GM12892 (cell line): ENCODE measurements at regions not wholly inside any gene's neighbourhood (a gene's known extent, or its start where the extent isn't known, plus 50 kb on each side); places are given as distances from the start of the nearest gene placed in this dataset.

Source experiments
- DNase-seq: peaks from one replicate; pipeline ENCODE4 v3.0.0; 2011; ENCODE audit not compliant: insufficient read length
- FAIRE-seq: peaks from 2 replicates; lab custom pipeline; 2011; peaks lifted over from hg19 to GRCh38; lab: Jason Lieb, UNC
- POLR2A ChIP-seq: IDR thresholded peaks from 2 replicates; pipeline ENCODE4 v1.6.1; 2011; ENCODE audit warnings: low read depth, low read length, control low read depth
- POLR2AphosphoS5 ChIP-seq: IDR thresholded peaks from 2 replicates; pipeline ENCODE4 v1.6.1; 2011; ENCODE audit warnings: low read depth, low read length, control low read depth
- TAF1 ChIP-seq: IDR thresholded peaks from 2 replicates; pipeline ENCODE4 v1.6.1; 2011; ENCODE audit warnings: low read depth, mild to moderate bottlenecking, control low read depth, low read length, borderline replicate concordance

GRCh38 chr5:92380069-92380770 is 997.1 kb upstream of the ARRDC3 start:
- no peak for TF ChIP-seq POLR2A
- TF ChIP-seq POLR2AphosphoS5 = no peak
- no peak for TF ChIP-seq TAF1
- DNase-seq = no peak
- FAIRE-seq = no peak

- no peak for FAIRE-seq
- no peak for TF ChIP-seq POLR2AphosphoS5
- TF ChIP-seq TAF1 = no peak
- TF ChIP-seq POLR2A = no peak
- no peak for DNase-seq
Observed at GRCh38 chr5:92378966-92379611, 996.0 kb upstream of the ARRDC3 start.

- DNase-seq = no peak
- TF ChIP-seq POLR2A (no peak), POLR2AphosphoS5 (no peak), TAF1 (no peak)
- FAIRE-seq = no peak
Observed at GRCh38 chr5:92374859-92375258, 991.7 kb upstream of the ARRDC3 start.

GRCh38 chr5:92372766-92373165 is 989.6 kb upstream of the ARRDC3 start:
- no peak for TF ChIP-seq TAF1
- no peak for TF ChIP-seq POLR2AphosphoS5
- no peak for TF ChIP-seq POLR2A
- DNase-seq = no peak
- no peak for FAIRE-seq

- no peak for DNase-seq
- no peak for FAIRE-seq
- TF ChIP-seq POLR2A = no peak
- TF ChIP-seq TAF1 = no peak
- TF ChIP-seq POLR2AphosphoS5 = no peak
Observed at GRCh38 chr5:92371889-92372235, 988.7 kb upstream of the ARRDC3 start.

- DNase-seq (no peak), FAIRE-seq (no peak)
- TF ChIP-seq POLR2AphosphoS5 = no peak
- TF ChIP-seq TAF1 = no peak
- no peak for TF ChIP-seq POLR2A
Observed at GRCh38 chr5:92371171-92371888, 988.2 kb upstream of the ARRDC3 start.

- FAIRE-seq (no peak), DNase-seq (no peak)
- TF ChIP-seq TAF1 (no peak), POLR2AphosphoS5 (no peak), POLR2A (no peak)
Observed at GRCh38 chr5:92370032-92370431, 986.9 kb upstream of the ARRDC3 start.

- FAIRE-seq (no peak), DNase-seq (no peak)
- TF ChIP-seq POLR2AphosphoS5 = no peak
Observed at GRCh38 chr5:92369587-92369986, 986.5 kb upstream of the ARRDC3 start.

- FAIRE-seq = no peak
- no peak for DNase-seq
- TF ChIP-seq TAF1 (no peak), POLR2AphosphoS5 (no peak), POLR2A (no peak)
Observed at GRCh38 chr5:92364986-92365550, 982.0 kb upstream of the ARRDC3 start.

GRCh38 chr5:92353107-92354030 is 970.3 kb upstream of the ARRDC3 start:
- FAIRE-seq (no peak), DNase-seq (no peak)
- no peak for TF ChIP-seq POLR2AphosphoS5
- TF ChIP-seq POLR2A = no peak
- TF ChIP-seq TAF1 = no peak

GRCh38 chr5:92337772-92338234 is 954.7 kb upstream of the ARRDC3 start:
- FAIRE-seq (no peak), DNase-seq (no peak)
- no peak for TF ChIP-seq TAF1
- no peak for TF ChIP-seq POLR2A
- no peak for TF ChIP-seq POLR2AphosphoS5
